GM19463 (cell line): ENCODE measurements at regions not wholly inside any gene's neighbourhood (a gene's known extent, or its start where the extent isn't known, plus 50 kb on each side); places are given as distances from the start of the nearest gene placed in this dataset.
"Not testable (repeated sequence)": the region's sequence is repeated elsewhere in the genome, so short reads cannot be mapped to it uniquely, and the experiment has no call there.

Experiments
- ATAC-seq: cut with Tn5 transposase; IDR thresholded peaks from one replicate; pipeline ENCODE4 v1.9.1; 2021; ENCODE audit warnings: mild to moderate bottlenecking, moderate library complexity; ENCODE audit not compliant: unreplicated experiment

DNA sequence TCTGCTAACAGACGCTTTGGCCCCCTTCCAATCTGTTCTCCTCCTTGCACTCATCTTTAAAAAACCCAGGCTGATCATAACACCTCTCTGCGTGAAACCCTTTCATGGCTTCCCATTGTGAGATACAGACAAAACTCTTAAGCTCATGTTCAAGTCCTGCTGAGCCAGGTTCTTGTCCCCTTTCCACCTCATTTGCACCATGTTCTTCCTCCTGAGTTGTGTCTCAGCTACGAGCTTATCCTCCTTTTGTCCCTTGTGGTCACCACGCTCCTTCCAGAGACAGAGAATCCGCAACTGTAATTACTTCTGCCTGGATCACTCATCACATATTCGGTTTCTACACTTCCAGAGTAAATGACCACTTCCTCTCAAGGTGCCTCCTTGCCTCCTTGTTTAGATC, 238.8 kb downstream of the ACTR3 start:
- ATAC-seq = no peak

GRCh38 chr2:114132050-114132449, 242.2 kb downstream of the ACTR3 start:
- ATAC-seq = not testable (repeated sequence)

DNA sequence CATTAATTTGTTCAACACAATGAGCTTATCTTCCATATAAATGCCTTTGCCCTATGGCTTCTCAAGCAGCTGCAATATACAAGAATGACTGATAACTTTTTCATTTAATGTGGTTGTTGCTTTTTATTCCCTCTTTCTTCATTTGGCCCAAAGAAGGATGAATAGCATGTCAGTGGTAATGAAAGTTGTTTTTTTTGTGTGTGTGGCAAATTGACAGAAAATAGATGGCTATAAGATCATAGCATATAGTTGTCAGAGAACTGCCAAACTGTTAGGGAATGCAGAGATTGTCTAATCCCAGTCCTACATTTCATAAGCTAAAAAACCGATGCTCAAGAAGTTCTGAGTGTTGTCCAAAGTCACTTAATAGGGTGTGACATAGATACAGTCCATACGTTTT, 244.3 kb downstream of the ACTR3 start:
- no peak for ATAC-seq

DNA sequence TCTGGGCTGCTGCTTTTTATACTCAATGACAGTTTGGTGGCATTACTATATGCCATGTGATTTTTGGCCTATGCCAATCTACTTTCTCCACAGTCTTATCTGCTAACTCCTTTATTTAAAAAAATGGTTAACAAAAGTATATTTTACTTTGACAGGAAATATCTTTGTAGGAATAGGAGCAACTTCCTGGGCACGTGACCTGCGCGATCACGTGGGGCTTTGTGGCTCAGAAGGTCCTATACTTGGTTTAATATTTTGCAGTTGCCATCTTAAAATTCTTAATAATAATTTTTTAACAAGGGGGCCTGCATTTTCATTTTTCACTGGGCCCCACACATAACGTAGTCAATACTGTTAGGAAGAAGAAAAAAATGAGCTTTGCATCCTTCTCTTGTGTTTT, 249.7 kb downstream of the ACTR3 start:
- no peak for ATAC-seq

DNA sequence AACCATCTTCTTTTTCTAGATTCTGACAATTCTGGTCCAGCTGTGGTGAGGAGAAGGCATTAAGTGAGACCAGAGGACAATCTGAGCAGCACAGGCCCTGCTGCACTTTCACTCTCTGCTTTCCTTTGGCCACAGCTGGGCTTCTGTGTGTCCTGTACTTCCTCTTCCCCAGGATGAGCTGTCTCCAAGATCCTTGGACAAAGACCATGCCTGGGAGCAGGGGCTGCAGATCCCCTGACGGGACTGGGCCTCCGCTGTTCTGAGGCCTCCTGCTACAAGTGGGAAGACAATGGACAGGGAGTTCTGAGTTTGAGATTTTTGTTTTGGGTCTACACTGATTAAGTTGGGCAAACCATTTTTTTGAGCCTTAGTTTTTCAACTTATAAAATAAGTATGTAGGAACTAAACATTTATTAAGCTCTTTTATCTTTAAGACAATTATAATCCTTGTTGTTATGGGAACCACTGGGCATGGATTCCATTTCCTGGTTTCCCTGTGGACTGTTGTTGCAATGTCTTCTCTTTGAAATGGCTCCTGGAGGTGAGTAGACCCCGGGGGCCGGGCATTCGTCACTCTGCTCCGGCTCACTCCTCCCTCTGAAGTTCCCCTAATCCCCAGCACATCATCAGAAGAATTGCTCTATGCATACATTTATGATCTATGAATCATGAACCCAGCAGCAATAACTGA, 266.6 kb downstream of the ACTR3 start:
- ATAC-seq = no peak

GRCh38 chr2:114157057-114157385, 267.1 kb downstream of the ACTR3 start:
- ATAC-seq = no peak

DNA sequence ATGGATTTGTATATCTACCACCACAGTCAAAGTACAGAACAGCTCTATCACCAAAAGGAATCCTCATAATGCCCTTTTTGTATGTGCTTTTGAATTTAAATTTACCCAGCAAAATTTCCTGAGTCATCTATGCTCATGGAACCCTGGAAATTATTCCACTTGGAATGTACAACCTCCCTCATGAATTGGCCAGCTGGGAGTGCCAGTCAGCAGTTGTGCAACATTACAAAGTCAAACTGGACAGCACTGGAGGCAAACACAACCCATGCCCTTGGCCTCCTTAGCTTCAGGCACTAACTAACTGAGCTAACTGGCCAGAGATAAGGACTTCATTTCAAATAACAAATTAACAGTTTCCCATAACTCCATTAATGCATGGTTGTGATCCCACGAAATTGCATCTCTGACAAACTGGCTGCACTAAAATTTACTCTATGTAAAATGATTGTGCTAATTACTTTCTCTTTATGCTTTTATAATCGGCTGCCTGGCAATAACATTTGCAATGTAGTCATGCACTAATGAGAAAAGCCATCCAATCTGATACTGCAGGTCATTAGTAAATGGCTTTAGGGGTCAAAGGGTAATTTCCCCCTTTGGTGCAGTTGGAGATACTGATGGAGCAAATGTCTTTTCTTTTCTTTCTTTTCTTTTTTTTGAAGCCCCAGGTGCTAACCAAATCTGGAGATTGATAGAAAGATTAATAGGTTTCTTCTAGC, 270.5 kb downstream of the ACTR3 start:
- ATAC-seq = no peak

GRCh38 chr2:114161371-114161770, 271.5 kb downstream of the ACTR3 start:
- no peak for ATAC-seq

- no peak for ATAC-seq
These were observed 274.6 kb upstream of the DPP10 start for GRCh38 chr2:114167799-114168198.

- ATAC-seq = no peak
These were observed 272.4 kb upstream of the DPP10 start for GRCh38 chr2:114170070-114170469.

GRCh38 chr2:114175507-114175906, 266.9 kb upstream of the DPP10 start:
- no peak for ATAC-seq

DNA sequence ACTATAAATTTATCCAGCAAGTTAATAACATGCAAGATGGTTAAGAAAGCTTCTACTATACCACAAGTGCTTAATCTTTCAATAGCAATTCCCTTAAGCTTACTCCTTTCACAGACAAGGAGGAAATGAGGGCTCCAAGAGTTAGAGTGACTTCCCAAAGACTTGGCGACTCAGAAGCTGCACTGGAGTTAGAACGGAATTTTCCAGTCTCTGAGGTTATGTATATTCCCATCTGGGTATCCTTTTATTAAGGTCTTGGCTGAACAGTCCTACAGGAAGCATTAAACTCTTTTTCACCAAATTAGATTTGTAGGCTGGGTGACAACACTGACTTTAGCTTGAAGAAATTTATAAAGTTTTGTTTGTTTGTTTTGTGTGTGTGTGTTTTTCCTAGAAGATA, 256.9 kb upstream of the DPP10 start:
- ATAC-seq = no peak

DNA sequence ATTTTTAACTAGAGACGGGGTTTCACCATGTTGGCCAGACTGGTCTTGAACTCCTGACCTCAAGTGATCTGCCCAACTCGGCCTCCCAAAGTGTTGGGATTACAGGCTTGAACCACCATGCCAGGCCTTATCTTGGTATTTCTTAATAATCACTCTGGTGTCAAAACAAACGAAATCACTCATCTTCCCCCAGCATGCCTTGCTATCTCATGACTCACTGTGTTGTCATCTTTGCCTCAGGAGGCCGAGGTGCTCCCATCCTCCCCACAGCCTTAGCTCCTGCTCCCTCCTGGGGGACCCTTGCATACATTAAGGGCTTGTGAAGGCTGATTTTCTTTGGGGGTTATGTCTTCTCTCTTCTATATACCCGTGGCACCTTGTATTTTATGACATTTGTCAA, 250.1 kb upstream of the DPP10 start:
- ATAC-seq = no peak

DNA sequence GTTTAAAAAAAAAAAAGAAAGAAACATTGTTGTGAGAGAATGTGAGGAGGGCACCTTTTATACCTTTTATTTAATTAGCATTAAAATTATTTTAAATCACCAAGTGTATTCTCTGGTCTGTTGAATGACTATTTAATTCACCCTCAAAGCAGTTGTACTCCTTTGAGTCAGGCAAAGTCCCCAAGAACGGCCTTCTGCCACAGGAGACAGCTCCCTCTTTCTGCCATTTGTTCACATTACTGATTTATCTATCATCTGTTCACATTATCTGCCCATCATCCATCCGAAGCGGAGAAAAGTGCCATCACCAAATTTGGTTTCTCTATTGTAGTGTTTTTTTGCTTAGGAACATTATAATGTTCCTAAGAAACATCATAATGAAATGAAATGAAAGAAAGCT, 240.7 kb upstream of the DPP10 start:
- no peak for ATAC-seq

DNA sequence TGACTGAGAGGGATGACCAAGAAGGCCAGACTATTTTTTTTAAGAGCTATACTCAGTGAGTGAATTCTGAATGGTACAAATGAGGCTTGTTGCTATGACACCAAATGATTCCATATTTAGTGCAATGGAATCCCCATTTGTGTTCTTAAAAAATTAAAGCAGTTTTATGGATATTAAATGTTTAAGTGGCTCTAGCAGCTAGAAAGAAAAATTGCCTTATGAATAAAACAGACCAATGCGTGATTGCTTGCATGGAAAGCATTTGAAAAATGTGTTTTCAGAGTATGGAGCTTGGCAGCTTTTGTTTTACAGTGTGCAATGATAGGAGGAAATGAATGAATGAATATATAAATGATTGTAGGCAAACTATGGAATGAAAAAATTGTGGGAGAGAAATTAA, 238.8 kb upstream of the DPP10 start:
- no peak for ATAC-seq

DNA sequence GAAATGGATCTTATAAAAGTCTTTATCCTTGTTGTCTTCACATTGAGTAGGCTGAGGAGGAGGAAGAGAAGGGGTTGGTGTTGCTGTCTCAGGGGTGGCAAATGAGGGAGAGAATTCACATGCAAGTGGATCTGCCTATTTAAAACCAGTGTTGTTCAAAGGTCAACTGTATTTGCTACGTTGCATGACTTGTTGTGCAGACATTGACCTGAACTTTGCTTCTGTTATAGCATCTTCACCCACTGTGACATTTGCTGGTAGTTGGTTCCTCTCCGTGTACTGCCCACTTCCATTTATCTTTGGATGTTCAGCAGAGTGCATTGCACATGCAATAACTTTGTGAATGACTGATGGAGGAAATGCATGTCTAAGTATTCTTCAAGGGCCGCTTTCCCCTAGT, 228.6 kb upstream of the DPP10 start:
- no peak for ATAC-seq

DNA sequence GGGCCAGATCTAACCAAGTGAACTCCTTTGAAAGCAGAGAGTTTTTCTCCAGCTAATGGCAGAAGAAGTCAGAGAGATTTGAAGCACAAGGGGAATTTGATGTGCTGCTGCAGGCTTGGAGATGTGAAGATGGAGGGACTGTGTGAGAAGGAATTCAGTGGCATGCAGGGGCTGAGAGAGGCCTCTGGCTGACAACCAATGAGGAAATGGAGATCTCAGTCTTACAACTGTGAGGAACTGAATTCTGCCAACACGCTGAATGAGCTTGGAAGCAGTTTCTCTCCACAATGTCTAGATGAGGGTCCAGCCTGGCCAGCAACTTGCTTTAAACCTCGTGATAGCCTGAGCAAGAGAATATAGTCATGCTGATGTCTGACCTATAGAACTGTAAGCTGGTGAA, 224.1 kb upstream of the DPP10 start:
- no peak for ATAC-seq

GRCh38 chr2:114219456-114219855, 223.0 kb upstream of the DPP10 start:
- no peak for ATAC-seq

DNA sequence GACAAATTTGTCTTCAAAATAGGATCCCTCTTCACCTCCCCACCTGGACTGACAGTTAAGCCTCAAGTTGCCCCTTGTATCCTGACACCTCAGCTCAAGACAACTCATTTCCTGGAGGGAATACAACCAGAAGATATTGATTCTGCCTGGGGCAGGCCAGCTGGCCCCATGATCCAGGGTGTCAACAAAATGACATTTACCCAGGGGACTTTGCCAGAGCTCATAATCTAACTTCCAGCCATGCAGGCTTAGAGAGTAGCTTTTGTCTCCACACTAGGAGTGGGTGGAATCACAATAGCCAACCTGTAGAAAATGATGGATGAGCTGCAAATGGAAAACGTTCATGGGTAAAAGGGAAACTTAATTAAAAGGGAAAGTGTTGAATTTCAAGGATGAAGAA, 220.1 kb upstream of the DPP10 start:
- no peak for ATAC-seq

- ATAC-seq = no peak
These were observed 210.5 kb upstream of the DPP10 start for GRCh38 chr2:114231921-114232320.

- ATAC-seq = no peak
These were observed 205.1 kb upstream of the DPP10 start for GRCh38 chr2:114237331-114237730.

- no peak for ATAC-seq
These were observed 203.4 kb upstream of the DPP10 start for GRCh38 chr2:114238910-114239559.
